SU-DHL-6 (cell line): ENCODE measurements at regions not wholly inside any gene's neighbourhood (a gene's known extent, or its start where the extent isn't known, plus 50 kb on each side); places are given as distances from the start of the nearest gene placed in this dataset.

Experiments used
- CTCF ChIP-seq: fragments of 200-600 bp; sonication (generic); IDR thresholded peaks from one replicate; pipeline ENCODE4 v1.5.1; 2017; ENCODE audit warnings: antibody characterized with exemption, mild to moderate bottlenecking, low read length, moderate library complexity; ENCODE audit not compliant: insufficient read depth, poor library complexity, severe bottlenecking
- EZH2phosphoT487 ChIP-seq: fragments of 200-600 bp; sonication (generic), shearing (Covaris generic); conservative IDR thresholded peaks from 2 replicates; pipeline ENCODE4 v1.6.1; 2018; ENCODE audit warnings: mild to moderate bottlenecking, antibody characterized with exemption, low read length, moderate library complexity, mixed read lengths

- TF ChIP-seq CTCF (no peak), EZH2phosphoT487 (no peak)
Observed at GRCh38 chr16:65618333-65618732, 496.5 kb upstream of the CDH11 start.
